Thyroid gland (tissue), 4 donors: ENCODE measurements at regions not wholly inside any gene's neighbourhood (a gene's known extent, or its start where the extent isn't known, plus 50 kb on each side); places are given as distances from the start of the nearest gene placed in this dataset.

Source experiments
- POLR2A ChIP-seq, 2 donors: fragments of 450-650 bp; IDR thresholded peaks; one replicate each; pipeline ENCODE4 v1.6.1; 2017; ENCODE audit warnings: antibody characterized with exemption in 2 of 2, mild to moderate bottlenecking in 2 of 2, moderate library complexity in 1 of 2
- TF ChIP-seq, protein P1 (sequence below), 6 experiments: fragments of 200-600 bp in 3 of 6; fragments of 450-650 bp in 3 of 6; sonication (generic) in 3 of 6; IDR thresholded peaks; one replicate each; pipeline ENCODE4 v1.5.1; 2016 to 2019; ENCODE audit warnings: antibody characterized with exemption in 6 of 6, mild to moderate bottlenecking in 2 of 6, inconsistent platforms in 1 of 6, moderate library complexity in 1 of 6

DNA sequence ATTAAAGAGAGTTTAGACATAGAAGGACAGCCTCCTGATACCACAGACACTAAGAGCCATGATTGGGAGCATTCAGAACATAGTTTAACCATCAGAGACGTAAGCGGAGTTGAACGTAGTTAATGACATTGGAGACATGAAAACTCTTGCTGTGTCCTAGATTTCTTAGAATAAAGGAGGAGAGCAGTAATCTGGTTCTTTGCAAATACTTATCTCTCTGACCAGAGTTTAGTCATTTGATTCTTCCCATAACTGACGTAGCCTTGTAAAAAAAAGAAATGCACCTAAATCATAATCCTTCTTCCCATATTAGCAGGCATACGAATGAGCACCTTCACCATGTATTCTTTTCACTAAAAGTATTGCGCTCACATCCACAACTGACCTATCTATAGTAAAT, 433.3 kb upstream of the SMC2 start:
- TF ChIP-seq, protein P1, sequence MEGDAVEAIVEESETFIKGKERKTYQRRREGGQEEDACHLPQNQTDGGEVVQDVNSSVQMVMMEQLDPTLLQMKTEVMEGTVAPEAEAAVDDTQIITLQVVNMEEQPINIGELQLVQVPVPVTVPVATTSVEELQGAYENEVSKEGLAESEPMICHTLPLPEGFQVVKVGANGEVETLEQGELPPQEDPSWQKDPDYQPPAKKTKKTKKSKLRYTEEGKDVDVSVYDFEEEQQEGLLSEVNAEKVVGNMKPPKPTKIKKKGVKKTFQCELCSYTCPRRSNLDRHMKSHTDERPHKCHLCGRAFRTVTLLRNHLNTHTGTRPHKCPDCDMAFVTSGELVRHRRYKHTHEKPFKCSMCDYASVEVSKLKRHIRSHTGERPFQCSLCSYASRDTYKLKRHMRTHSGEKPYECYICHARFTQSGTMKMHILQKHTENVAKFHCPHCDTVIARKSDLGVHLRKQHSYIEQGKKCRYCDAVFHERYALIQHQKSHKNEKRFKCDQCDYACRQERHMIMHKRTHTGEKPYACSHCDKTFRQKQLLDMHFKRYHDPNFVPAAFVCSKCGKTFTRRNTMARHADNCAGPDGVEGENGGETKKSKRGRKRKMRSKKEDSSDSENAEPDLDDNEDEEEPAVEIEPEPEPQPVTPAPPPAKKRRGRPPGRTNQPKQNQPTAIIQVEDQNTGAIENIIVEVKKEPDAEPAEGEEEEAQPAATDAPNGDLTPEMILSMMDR (IDR thresholded peaks at IDR 0.05), result no peak
- no peak for TF ChIP-seq POLR2A (IDR thresholded peaks at IDR 0.05)
